HG03432 (cell line): ENCODE measurements at regions not wholly inside any gene's neighbourhood (a gene's known extent, or its start where the extent isn't known, plus 50 kb on each side); places are given as distances from the start of the nearest gene placed in this dataset.

Experiments
- ATAC-seq: cut with Tn5 transposase; IDR thresholded peaks from one replicate; pipeline ENCODE4 v1.9.1; 2021; ENCODE audit warnings: mild to moderate bottlenecking, moderate library complexity; ENCODE audit not compliant: unreplicated experiment

GRCh38 chr7:17212188-17212587, 86.3 kb upstream of the AHR start:
- ATAC-seq, result no peak

- no peak for ATAC-seq
Observed at GRCh38 chr7:17227766-17228490, 70.5 kb upstream of the AHR start.

- ATAC-seq, result no peak
Observed at GRCh38 chr7:17229228-17229627, 69.2 kb upstream of the AHR start.

- ATAC-seq, result no peak
Observed at GRCh38 chr7:17230099-17230807, 68.2 kb upstream of the AHR start.

GRCh38 chr7:17233603-17234002, 64.8 kb upstream of the AHR start:
- no peak for ATAC-seq

GRCh38 chr7:17234030-17234397, 64.4 kb upstream of the AHR start:
- ATAC-seq, result peak; percentile 49

- peak; percentile 99 for ATAC-seq
Observed at GRCh38 chr7:17234398-17235031, 63.9 kb upstream of the AHR start.

GRCh38 chr7:17236171-17236570, 62.3 kb upstream of the AHR start:
- no peak for ATAC-seq

GRCh38 chr7:17236603-17237002, 61.8 kb upstream of the AHR start:
- no peak for ATAC-seq

GRCh38 chr7:17239046-17239445, 59.4 kb upstream of the AHR start:
- no peak for ATAC-seq

- no peak for ATAC-seq
Observed at GRCh38 chr7:17239683-17240521, 58.5 kb upstream of the AHR start.

GRCh38 chr7:17242504-17242903, 55.9 kb upstream of the AHR start:
- no peak for ATAC-seq

GRCh38 chr7:17244786-17245185, 53.7 kb upstream of the AHR start:
- ATAC-seq, result no peak

- no peak for ATAC-seq
Observed at GRCh38 chr7:17247357-17247756, 51.1 kb upstream of the AHR start.

- no peak for ATAC-seq
Observed at GRCh38 chr7:17248527-17248926, 49.9 kb upstream of the AHR start.
